ENCODE measurements at regions not wholly inside any gene's neighbourhood (a gene's known extent, or its start where the extent isn't known, plus 50 kb on each side); places are given as distances from the start of the nearest gene placed in this dataset.

DNA sequence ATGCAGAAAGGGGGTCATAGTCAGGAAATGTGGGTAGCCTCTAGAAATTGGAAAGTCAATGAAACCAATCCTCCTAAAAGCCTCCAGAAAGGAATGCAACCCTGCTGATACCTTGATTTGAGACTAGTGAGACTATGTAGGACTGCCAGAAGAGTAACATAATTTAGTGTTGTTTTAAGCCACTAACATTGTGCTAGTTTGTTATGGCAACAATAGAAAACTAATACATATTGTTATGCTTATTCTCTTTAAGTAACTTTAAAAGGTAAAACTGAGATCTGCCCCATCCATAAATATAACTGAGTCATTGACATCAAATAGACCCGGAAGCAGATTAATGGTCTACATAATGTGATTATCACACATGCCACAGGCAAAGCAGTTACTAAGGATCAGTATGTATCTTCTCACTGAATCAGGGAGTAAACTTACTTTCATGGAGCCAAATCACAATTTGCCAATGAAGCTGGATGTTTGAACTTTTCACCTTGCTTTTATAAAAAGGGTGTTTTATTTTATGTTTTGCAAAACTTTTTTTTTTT is 146.4 kb upstream of the TMEM106B start:
- WGBS = 71% methylated on average over 1 of the region's 1 CpG
- no peak for DNase-seq (ENCODE audit: low spot score)
- no peak overlapping the region for H3K27ac ChIP-seq (ENCODE audit: low read depth in 1 of 2, low read length in 2 of 2)

More for the DNA sequence above, 146.4 kb upstream of the TMEM106B start:
- Histone ChIP-seq H3K4me3 (ENCODE audit: low read depth in 1 of 3, low read length in 3 of 3) (no peak overlapping the region), H3K9ac (ENCODE audit: low read depth in 1 of 2, low read length in 2 of 2) (no peak overlapping the region), H3K4me1 (ENCODE audit: control insufficient read depth in 4 of 4, insufficient read depth in 4 of 4, low read length in 3 of 4) (no peaks in the 10 kb centered on the region), H3K36me3 (ENCODE audit: control insufficient read depth in 4 of 4, insufficient read depth in 3 of 4, low read depth in 1 of 4, low read length in 3 of 4) (no peaks in the 10 kb centered on the region), H3K27me3 (ENCODE audit: control insufficient read depth in 4 of 4, insufficient read depth in 4 of 4, low read length in 3 of 4) (no peaks in the 10 kb centered on the region), H3K9me3 (ENCODE audit: control insufficient read depth in 4 of 4, low read length in 3 of 4) (no peaks in the 10 kb centered on the region)
- TF ChIP-seq YY1 (IDR thresholded peaks at IDR 0.05) (no peak), NR2F2 (IDR thresholded peaks at IDR 0.05) (no peak), HNF4A (conservative IDR thresholded peaks at IDR 0.05) (no peak), RAD21 (IDR thresholded peaks at IDR 0.05) (no peak), HNF4G (IDR thresholded peaks at IDR 0.05) (no peak), MAX (IDR thresholded peaks at IDR 0.05) (no peak), TAF1 (conservative IDR thresholded peaks at IDR 0.05) (no peak), EGR1 (IDR thresholded peaks at IDR 0.05; ENCODE audit: low read depth in 2 of 2) (no peak), ZBTB33 (IDR thresholded peaks at IDR 0.05) (no peak), RXRA (IDR thresholded peaks at IDR 0.05) (no peak), FOXA1 (IDR thresholded peaks at IDR 0.05) (no peak), JUND (IDR thresholded peaks at IDR 0.05) (no peak), FOXA2 (IDR thresholded peaks at IDR 0.05) (no peak), CTCF (IDR thresholded peaks at IDR 0.05; ENCODE audit: low read depth, low read length, missing input control) (no peak), SP1 (IDR thresholded peaks at IDR 0.05) (no peak), GABPA (IDR thresholded peaks at IDR 0.05 in 1 of 2, conservative IDR thresholded peaks at IDR 0.05 in 1 of 2) (no peak), ATF3 (IDR thresholded peaks at IDR 0.05) (no peak)
- TF ChIP-seq, protein P1, sequence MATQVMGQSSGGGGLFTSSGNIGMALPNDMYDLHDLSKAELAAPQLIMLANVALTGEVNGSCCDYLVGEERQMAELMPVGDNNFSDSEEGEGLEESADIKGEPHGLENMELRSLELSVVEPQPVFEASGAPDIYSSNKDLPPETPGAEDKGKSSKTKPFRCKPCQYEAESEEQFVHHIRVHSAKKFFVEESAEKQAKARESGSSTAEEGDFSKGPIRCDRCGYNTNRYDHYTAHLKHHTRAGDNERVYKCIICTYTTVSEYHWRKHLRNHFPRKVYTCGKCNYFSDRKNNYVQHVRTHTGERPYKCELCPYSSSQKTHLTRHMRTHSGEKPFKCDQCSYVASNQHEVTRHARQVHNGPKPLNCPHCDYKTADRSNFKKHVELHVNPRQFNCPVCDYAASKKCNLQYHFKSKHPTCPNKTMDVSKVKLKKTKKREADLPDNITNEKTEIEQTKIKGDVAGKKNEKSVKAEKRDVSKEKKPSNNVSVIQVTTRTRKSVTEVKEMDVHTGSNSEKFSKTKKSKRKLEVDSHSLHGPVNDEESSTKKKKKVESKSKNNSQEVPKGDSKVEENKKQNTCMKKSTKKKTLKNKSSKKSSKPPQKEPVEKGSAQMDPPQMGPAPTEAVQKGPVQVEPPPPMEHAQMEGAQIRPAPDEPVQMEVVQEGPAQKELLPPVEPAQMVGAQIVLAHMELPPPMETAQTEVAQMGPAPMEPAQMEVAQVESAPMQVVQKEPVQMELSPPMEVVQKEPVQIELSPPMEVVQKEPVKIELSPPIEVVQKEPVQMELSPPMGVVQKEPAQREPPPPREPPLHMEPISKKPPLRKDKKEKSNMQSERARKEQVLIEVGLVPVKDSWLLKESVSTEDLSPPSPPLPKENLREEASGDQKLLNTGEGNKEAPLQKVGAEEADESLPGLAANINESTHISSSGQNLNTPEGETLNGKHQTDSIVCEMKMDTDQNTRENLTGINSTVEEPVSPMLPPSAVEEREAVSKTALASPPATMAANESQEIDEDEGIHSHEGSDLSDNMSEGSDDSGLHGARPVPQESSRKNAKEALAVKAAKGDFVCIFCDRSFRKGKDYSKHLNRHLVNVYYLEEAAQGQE (IDR thresholded peaks at IDR 0.05) = no peak

Data from liver (tissue), 8 donors.